Keratinocyte (primary cell): ENCODE measurements at regions not wholly inside any gene's neighbourhood (a gene's known extent, or its start where the extent isn't known, plus 50 kb on each side); places are given as distances from the start of the nearest gene placed in this dataset.

ENCODE experiments used
- DNase-seq: peaks from one replicate; pipeline ENCODE4 v3.0.0-alpha.2; 2011; ENCODE audit warnings: low read depth, missing footprints, low spot score
- FAIRE-seq: peaks from 2 replicates; lab custom pipeline; 2011; peaks lifted over from hg19 to GRCh38; lab: Jason Lieb, UNC
- H2AFZ ChIP-seq: 2 replicates; pipeline ENCODE4 v1.6.0; 2012; ENCODE audit warnings: low read length, control low read depth, inconsistent platforms; ENCODE audit not compliant: control insufficient read depth
- H3K27ac ChIP-seq: 2 replicates; pipeline ENCODE4 v1.5.1; 2011; ENCODE audit warnings: low read length; ENCODE audit not compliant: control insufficient read depth, insufficient read depth
- H3K27me3 ChIP-seq: 3 replicates; pipeline ENCODE4 v1.6.0; 2011; ENCODE audit warnings: low read length; ENCODE audit not compliant: control insufficient read depth, insufficient read depth; ENCODE audit errors: extremely low read depth
- H3K36me3 ChIP-seq, 2 experiments: 2 replicates in 1 of 2; 3 replicates in 1 of 2; pipeline ENCODE4 v1.5.1; 2011; ENCODE audit warnings: low read length in 2 of 2, mild to moderate bottlenecking in 1 of 2; ENCODE audit not compliant: control insufficient read depth in 2 of 2, insufficient read depth in 2 of 2; ENCODE audit errors: extremely low read depth in 1 of 2
- H3K4me1 ChIP-seq: 3 replicates; pipeline ENCODE4 v1.5.1; 2011; ENCODE audit warnings: low read length; ENCODE audit not compliant: control insufficient read depth, insufficient read depth; ENCODE audit errors: extremely low read depth
- H3K4me2 ChIP-seq: 3 replicates; pipeline ENCODE4 v1.6.0; 2011; ENCODE audit warnings: low read depth, low read length; ENCODE audit not compliant: control insufficient read depth, insufficient read depth; ENCODE audit errors: extremely low read depth
- H3K4me3 ChIP-seq, 3 experiments: fragments of 200-600 bp in 1 of 3; sonication (generic) in 1 of 3; 2 replicates in 2 of 3; 3 replicates in 1 of 3; pipeline ENCODE4 v1.5.1; 2011 to 2016; ENCODE audit warnings: low read length in 3 of 3, mild to moderate bottlenecking in 3 of 3, control low read depth in 2 of 3, inconsistent platforms in 1 of 3, low read depth in 1 of 3, mixed read lengths in 1 of 3, mixed run types in 1 of 3, moderate library complexity in 1 of 3; ENCODE audit not compliant: control insufficient read depth in 2 of 3, insufficient read depth in 2 of 3; ENCODE audit errors: extremely low read depth in 1 of 3
- H3K79me2 ChIP-seq: 2 replicates; pipeline ENCODE4 v1.6.0; 2012; ENCODE audit warnings: low read length; ENCODE audit not compliant: control insufficient read depth, insufficient read depth
- H3K9ac ChIP-seq: 3 replicates; pipeline ENCODE4 v1.6.0; 2011; ENCODE audit warnings: low read length; ENCODE audit not compliant: control insufficient read depth, insufficient read depth; ENCODE audit errors: extremely low read depth
- H3K9me1 ChIP-seq: 3 replicates; pipeline ENCODE4 v1.6.0; 2011; ENCODE audit warnings: low read length; ENCODE audit not compliant: control insufficient read depth, insufficient read depth; ENCODE audit errors: extremely low read depth
- H3K9me3 ChIP-seq: 2 replicates; pipeline ENCODE4 v1.5.1; 2012; ENCODE audit warnings: low read depth, low read length; ENCODE audit not compliant: control insufficient read depth
- H4K20me1 ChIP-seq: 3 replicates; pipeline ENCODE4 v1.6.0; 2011; ENCODE audit warnings: low read length; ENCODE audit not compliant: control insufficient read depth, insufficient read depth; ENCODE audit errors: extremely low read depth
- CTCF ChIP-seq, 3 experiments: IDR thresholded peaks in 1 of 3; conservative IDR thresholded peaks in 1 of 3; optimal IDR thresholded peaks in 1 of 3; 2 replicates in 2 of 3; 3 replicates in 1 of 3; pipeline versions ENCODE3 to v1.5.1; 2011; ENCODE audit warnings: low read length in 3 of 3, mild to moderate bottlenecking in 3 of 3, moderate library complexity in 2 of 3, control low read depth in 1 of 3, inconsistent platforms in 1 of 3; ENCODE audit not compliant: insufficient read depth in 2 of 3; ENCODE audit errors: extremely low read depth in 1 of 3
- EZH2 ChIP-seq: IDR thresholded peaks from one replicate; pipeline ENCODE4 v1.6.1; 2012; ENCODE audit warnings: inconsistent platforms, mild to moderate bottlenecking, low read length, moderate library complexity
- dilution Hi-C: fragments of 300-500 bp; cut with MboI; formaldehyde crosslinking; loops from one replicate; pipeline ENCODE4 v1.7.0; 2020; ENCODE audit warnings: low sequenced_read_pairs; ENCODE audit not compliant: extremely low pct_ligation_motif_present

GRCh38 chr2:176415937-176416499, 146.8 kb downstream of the MTX2 start:
- no peak overlapping the region for H3K27ac ChIP-seq
- H3K79me2 ChIP-seq = no peaks in the 10 kb centered on the region
- H3K9me3 ChIP-seq = no peaks in the 10 kb centered on the region
- H4K20me1 ChIP-seq = no peaks in the 10 kb centered on the region
- no peaks in the 10 kb centered on the region for H3K9me1 ChIP-seq
- FAIRE-seq (no peak), DNase-seq (no peak)
- TF ChIP-seq EZH2 = no peak
- TF ChIP-seq CTCF (optimal IDR thresholded peaks at IDR 0.05 in 1 of 3, IDR thresholded peaks at IDR 0.05 in 1 of 3, conservative IDR thresholded peaks at IDR 0.05 in 1 of 3; ENCODE audit: extremely low read depth in 1 of 3, insufficient read depth in 2 of 3, low read length in 3 of 3) = no peak
- H3K4me2 ChIP-seq = no peak overlapping the region
- no peaks in the 10 kb centered on the region for H3K27me3 ChIP-seq
- no peak overlapping the region for H3K4me3 ChIP-seq
- no peak overlapping the region for H2AFZ ChIP-seq
- no peak overlapping the region for H3K9ac ChIP-seq
- H3K4me1 ChIP-seq = no peaks in the 10 kb centered on the region
- dilution Hi-C loops = no loop called here
- H3K36me3 ChIP-seq = no peaks in the 10 kb centered on the region

- H3K79me2 ChIP-seq = no peaks in the 10 kb centered on the region
- no peaks in the 10 kb centered on the region for H3K36me3 ChIP-seq
- H3K9me1 ChIP-seq = no peaks in the 10 kb centered on the region
- TF ChIP-seq EZH2 (no peak), CTCF (optimal IDR thresholded peaks at IDR 0.05 in 1 of 3, IDR thresholded peaks at IDR 0.05 in 1 of 3, conservative IDR thresholded peaks at IDR 0.05 in 1 of 3; ENCODE audit: extremely low read depth in 1 of 3, insufficient read depth in 2 of 3, low read length in 3 of 3) (no peak)
- H3K4me2 ChIP-seq = no peak overlapping the region
- H3K27me3 ChIP-seq = no peaks in the 10 kb centered on the region
- H3K9ac ChIP-seq = no peak overlapping the region
- dilution Hi-C loops = no loop called here
- DNase-seq (no peak), FAIRE-seq (no peak)
- no peaks in the 10 kb centered on the region for H3K9me3 ChIP-seq
- H2AFZ ChIP-seq = no peak overlapping the region
- H3K4me3 ChIP-seq = no peak overlapping the region
- no peak overlapping the region for H3K27ac ChIP-seq
- no peaks in the 10 kb centered on the region for H3K4me1 ChIP-seq
- H4K20me1 ChIP-seq = no peaks in the 10 kb centered on the region
Observed at GRCh38 chr2:176418768-176419167, 149.5 kb downstream of the MTX2 start.
